Keratinocyte (primary cell): ENCODE measurements at regions not wholly inside any gene's neighbourhood (a gene's known extent, or its start where the extent isn't known, plus 50 kb on each side); places are given as distances from the start of the nearest gene placed in this dataset.

Experiments
- CTCF ChIP-seq, 3 experiments: IDR thresholded peaks in 1 of 3; conservative IDR thresholded peaks in 1 of 3; optimal IDR thresholded peaks in 1 of 3; 2 replicates in 2 of 3; 3 replicates in 1 of 3; pipeline versions ENCODE3 to v1.5.1; 2011; ENCODE audit warnings: low read length in 3 of 3, mild to moderate bottlenecking in 3 of 3, moderate library complexity in 2 of 3, control low read depth in 1 of 3, inconsistent platforms in 1 of 3; ENCODE audit not compliant: insufficient read depth in 2 of 3; ENCODE audit errors: extremely low read depth in 1 of 3
- EZH2 ChIP-seq: IDR thresholded peaks from one replicate; pipeline ENCODE4 v1.6.1; 2012; ENCODE audit warnings: inconsistent platforms, mild to moderate bottlenecking, low read length, moderate library complexity

- TF ChIP-seq CTCF (optimal IDR thresholded peaks at IDR 0.05 in 1 of 3, IDR thresholded peaks at IDR 0.05 in 1 of 3, conservative IDR thresholded peaks at IDR 0.05 in 1 of 3; ENCODE audit: extremely low read depth in 1 of 3, insufficient read depth in 2 of 3, low read length in 3 of 3) (no peak), EZH2 (no peak)
These were observed 307.4 kb downstream of the FZD1 start for GRCh38 chr7:91571601-91572000.
